Thymus (tissue), 11 donors: ENCODE measurements at regions not wholly inside any gene's neighbourhood (a gene's known extent, or its start where the extent isn't known, plus 50 kb on each side); places are given as distances from the start of the nearest gene placed in this dataset.

Experiments
- DNase-seq, 9 donors: peaks; one replicate each; pipeline ENCODE4 v3.0.0-alpha.2; 2013; ENCODE audit warnings: low spot score in 9 of 9, low read depth in 6 of 9, missing footprints in 1 of 9
- H3K27ac ChIP-seq, 2 donors: one replicate each; pipeline ENCODE4 v1.5.1; 2013; ENCODE audit warnings: control low read depth in 1 of 2, low read depth in 1 of 2, low read length in 1 of 2, mild to moderate bottlenecking in 1 of 2, moderate library complexity in 1 of 2
- H3K27me3 ChIP-seq, 2 donors: one replicate each; pipeline ENCODE4 v1.5.1; 2013; ENCODE audit warnings: low read length in 1 of 2; ENCODE audit not compliant: control insufficient read depth in 2 of 2, insufficient read depth in 1 of 2
- H3K36me3 ChIP-seq, 2 donors: one replicate each; pipeline ENCODE4 v1.5.1; 2013; ENCODE audit warnings: low read length in 1 of 2, mild to moderate bottlenecking in 1 of 2, moderate library complexity in 1 of 2; ENCODE audit not compliant: control insufficient read depth in 2 of 2, insufficient read depth in 2 of 2
- H3K4me1 ChIP-seq, 2 donors: one replicate each; pipeline ENCODE4 v1.5.1; 2013; ENCODE audit warnings: low read length in 2 of 2; ENCODE audit not compliant: control insufficient read depth in 2 of 2, insufficient read depth in 2 of 2
- H3K4me3 ChIP-seq, 2 donors: one replicate each; pipeline ENCODE4 v1.5.1; 2013; ENCODE audit warnings: low read length in 2 of 2, control low read depth in 1 of 2, mild to moderate bottlenecking in 1 of 2
- H3K9me3 ChIP-seq, 2 donors: one replicate each; pipeline ENCODE4 v1.5.1; 2013; ENCODE audit warnings: low read length in 1 of 2, mild to moderate bottlenecking in 1 of 2; ENCODE audit not compliant: control insufficient read depth in 2 of 2, insufficient read depth in 1 of 2
- WGBS: extraction: QIAGEN DNeasy Blood & Tissue Kit; methylation state at CpG from one replicate; pipeline ENCODE4 v1.1.7; 2013; 5-methylcytosine and 5-hydroxymethylcytosine counted together
- donor health status: healthy.

GRCh38 chr10:123554656-123555055 is 111.5 kb upstream of the GPR26 start:
- no peak for DNase-seq
- no peaks in the 10 kb centered on the region for H3K4me1 ChIP-seq
- 89% methylated on average over 8 of the region's 8 CpGs for WGBS
- no peak overlapping the region for H3K4me3 ChIP-seq
- no peak overlapping the region for H3K27ac ChIP-seq
- no peaks in the 10 kb centered on the region for H3K36me3 ChIP-seq
- peaks cover 3 to 12% of the 10 kb centered on the region in 2 donors for H3K27me3 ChIP-seq
- no peaks in the 10 kb centered on the region for H3K9me3 ChIP-seq

DNA sequence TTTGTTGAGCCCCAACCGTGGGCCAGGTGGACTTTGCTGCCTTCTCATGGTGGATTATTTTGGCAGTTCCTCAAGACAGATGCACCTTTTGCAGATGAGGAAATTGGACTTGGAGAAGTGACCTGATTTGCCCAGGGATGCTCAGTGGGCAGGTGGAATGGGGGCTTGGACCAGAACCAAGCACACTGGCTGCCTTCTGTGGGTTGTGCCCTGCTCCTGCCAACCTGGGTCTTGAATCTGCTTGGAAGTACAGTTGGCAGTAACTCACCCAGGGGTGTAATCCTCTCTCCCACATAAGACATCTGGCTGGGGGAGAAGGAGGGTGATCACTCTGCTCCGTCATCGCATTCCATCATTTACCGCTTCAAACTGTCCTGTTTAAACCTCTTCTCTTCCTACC is 110.5 kb upstream of the GPR26 start:
- peaks cover 3 to 11% of the 10 kb centered on the region in 2 donors for H3K27me3 ChIP-seq

GRCh38 chr10:123556049-123556448 is 110.1 kb upstream of the GPR26 start:
- no peaks in the 10 kb centered on the region for H3K9me3 ChIP-seq
- peaks cover 0 to 10% of the 10 kb centered on the region in 2 donors for H3K27me3 ChIP-seq
- no peak for DNase-seq
- 85% methylated on average over 7 of the region's 7 CpGs for WGBS
- H3K27ac ChIP-seq = no peak overlapping the region
- H3K36me3 ChIP-seq = no peaks in the 10 kb centered on the region
- no peak overlapping the region for H3K4me3 ChIP-seq
- H3K4me1 ChIP-seq = no peaks in the 10 kb centered on the region

More for the DNA sequence above, 110.5 kb upstream of the GPR26 start:
- no peak for DNase-seq
- Histone ChIP-seq H3K9me3 (no peaks in the 10 kb centered on the region), H3K27ac (no peak overlapping the region), H3K4me3 (no peak overlapping the region), H3K4me1 (no peaks in the 10 kb centered on the region), H3K36me3 (no peaks in the 10 kb centered on the region)
- 90% methylated on average over 4 of the region's 4 CpGs for WGBS

DNA sequence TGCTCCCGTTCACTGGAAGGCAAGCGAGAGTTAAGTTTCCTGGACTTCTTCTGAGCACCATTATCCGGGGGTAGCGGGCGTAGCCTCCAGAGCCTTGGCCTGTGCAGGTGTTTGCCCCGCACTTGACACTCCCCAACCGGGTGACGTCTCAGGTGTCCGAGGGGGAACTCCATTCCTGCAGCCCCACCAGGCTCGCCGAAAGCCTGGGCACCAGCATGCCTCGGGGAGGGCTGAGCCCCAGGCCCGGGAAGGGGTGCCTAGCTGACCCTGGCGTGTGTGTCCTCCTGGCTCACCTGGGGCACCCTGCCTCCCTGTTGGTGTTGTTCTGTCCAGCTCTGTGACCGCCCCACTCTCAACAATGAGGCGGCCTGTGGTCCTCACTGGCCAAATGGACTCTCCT is 109.4 kb upstream of the GPR26 start:
- 89% methylated on average over 16 of the region's 16 CpGs for WGBS
- H3K27ac ChIP-seq = no peak overlapping the region

DNA sequence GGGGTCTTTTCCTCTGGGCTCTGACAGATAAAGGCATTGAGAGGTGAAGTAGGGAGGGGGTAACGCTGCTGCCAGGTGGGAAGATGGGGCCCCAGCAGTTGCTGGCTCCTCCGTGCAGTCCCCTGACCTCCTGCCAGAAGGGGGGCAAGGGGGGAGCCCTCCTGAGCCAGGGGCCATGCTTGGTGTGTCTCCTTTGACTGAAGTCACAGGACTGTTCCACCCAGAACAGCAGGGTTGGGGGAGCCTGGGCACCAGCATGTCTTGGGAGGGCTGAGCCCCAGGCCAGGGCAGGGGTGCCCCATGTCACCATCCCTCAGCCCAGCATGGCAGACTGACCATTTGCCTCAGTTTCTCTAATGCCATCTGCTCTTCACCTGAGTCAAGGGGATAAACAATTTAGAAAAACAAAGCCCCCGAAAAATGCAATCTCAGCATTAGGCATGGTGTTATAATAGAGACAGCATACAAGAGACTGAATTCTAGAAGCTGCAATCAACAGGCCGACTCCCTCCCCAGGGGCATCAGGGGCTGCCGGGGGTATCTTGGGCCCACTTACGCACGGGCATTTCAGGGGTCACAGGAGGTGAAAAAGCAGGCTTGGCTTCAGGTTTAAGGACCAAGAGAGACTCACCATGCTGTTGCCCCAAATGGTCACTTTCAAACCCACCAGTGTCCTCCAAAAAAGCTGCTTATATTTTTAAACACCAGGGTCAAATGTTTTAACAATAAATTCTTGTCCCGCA is 108.6 kb upstream of the GPR26 start:
- H3K4me3 ChIP-seq = no peak overlapping the region
- H3K27me3 ChIP-seq = peaks cover 0 to 10% of the 10 kb centered on the region in 2 donors
- DNase-seq = no peak
- no peak overlapping the region for H3K27ac ChIP-seq
- H3K36me3 ChIP-seq = no peaks in the 10 kb centered on the region
- H3K4me1 ChIP-seq = no peaks in the 10 kb centered on the region
- WGBS = 76% methylated on average over 8 of the region's 8 CpGs
- H3K9me3 ChIP-seq = no peaks in the 10 kb centered on the region

More for the DNA sequence above, 109.4 kb upstream of the GPR26 start:
- Histone ChIP-seq H3K9me3 (no peaks in the 10 kb centered on the region), H3K4me1 (no peaks in the 10 kb centered on the region), H3K27me3 (peaks cover 0 to 10% of the 10 kb centered on the region in 2 donors), H3K36me3 (no peaks in the 10 kb centered on the region), H3K4me3 (no peak overlapping the region)
- DNase-seq = no peak

GRCh38 chr10:123558651-123559050 is 107.5 kb upstream of the GPR26 start:
- Histone ChIP-seq H3K4me3 (no peak overlapping the region), H3K9me3 (no peaks in the 10 kb centered on the region), H3K36me3 (no peaks in the 10 kb centered on the region), H3K4me1 (no peaks in the 10 kb centered on the region), H3K27me3 (peaks cover 0 to 10% of the 10 kb centered on the region in 2 donors), H3K27ac (no peak overlapping the region)
- DNase-seq = no peak
- 83% methylated on average over 17 of the region's 17 CpGs for WGBS

- WGBS = 55% methylated on average over 28 of the region's 28 CpGs
These were observed 106.9 kb upstream of the GPR26 start for GRCh38 chr10:123559066-123559822.

GRCh38 chr10:123559823-123560092 is 106.4 kb upstream of the GPR26 start:
- no peaks in the 10 kb centered on the region for H3K36me3 ChIP-seq
- no peak overlapping the region for H3K27ac ChIP-seq
- WGBS = 81% methylated on average over 7 of the region's 7 CpGs
- no peaks in the 10 kb centered on the region for H3K4me1 ChIP-seq
- peaks cover 0 to 8% of the 10 kb centered on the region in 2 donors for H3K27me3 ChIP-seq
- H3K9me3 ChIP-seq = no peaks in the 10 kb centered on the region
- DNase-seq = no peak
- no peak overlapping the region for H3K4me3 ChIP-seq

More at GRCh38 chr10:123559066-123559822, 106.9 kb upstream of the GPR26 start:
- no peaks in the 10 kb centered on the region for H3K36me3 ChIP-seq
- no peak overlapping the region for H3K27ac ChIP-seq
- no peak overlapping the region for H3K4me3 ChIP-seq
- peak in 6 of 9 donors; percentile 17 to 58 (median 38) for DNase-seq
- H3K9me3 ChIP-seq = no peaks in the 10 kb centered on the region
- H3K27me3 ChIP-seq = peaks cover 0 to 10% of the 10 kb centered on the region in 2 donors
- H3K4me1 ChIP-seq = no peaks in the 10 kb centered on the region

DNA sequence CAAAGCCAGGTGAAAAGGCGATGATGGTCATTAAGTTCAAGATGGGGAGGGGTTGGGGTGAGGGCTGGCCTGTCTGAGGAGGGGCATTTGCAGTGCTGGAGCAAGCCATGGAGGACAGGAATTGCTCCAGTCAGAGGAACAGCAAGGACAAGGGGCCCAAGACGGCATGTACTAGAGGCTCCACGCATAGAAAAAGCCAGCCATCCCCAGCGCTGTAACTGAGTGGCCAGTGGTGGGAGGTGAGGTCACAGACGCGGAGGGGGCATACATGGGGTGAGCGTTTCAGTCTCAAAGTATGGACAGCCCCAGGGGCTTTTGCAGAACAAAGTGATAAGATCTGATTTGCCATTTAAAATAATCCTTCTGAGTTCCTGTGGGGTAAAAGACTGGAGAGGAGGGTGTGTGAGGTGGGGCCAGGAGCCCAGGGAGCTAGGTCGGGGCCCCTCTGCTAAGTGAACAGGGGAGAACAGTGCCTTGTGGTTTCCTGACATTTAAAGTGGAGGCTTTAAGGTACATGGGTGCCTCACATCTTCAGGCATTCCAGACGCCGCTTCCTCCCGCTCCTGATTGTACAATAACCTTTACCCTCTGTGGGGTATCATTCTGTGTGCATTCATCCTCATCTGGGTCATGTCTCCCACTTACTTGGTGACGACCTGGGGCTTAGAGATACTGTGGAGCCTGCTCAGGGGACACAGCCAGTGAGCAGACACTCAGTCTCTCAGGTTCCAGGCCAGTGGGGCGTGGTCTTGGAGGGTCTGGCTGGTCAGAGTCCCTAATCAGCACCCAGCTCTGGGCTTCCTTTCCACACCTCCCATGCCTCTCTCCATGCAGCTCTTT is 105.6 kb upstream of the GPR26 start:
- Histone ChIP-seq H3K4me1 (no peaks in the 10 kb centered on the region), H3K27ac (no peak overlapping the region), H3K4me3 (no peak overlapping the region), H3K36me3 (no peaks in the 10 kb centered on the region), H3K9me3 (no peaks in the 10 kb centered on the region), H3K27me3 (peaks cover 0 to 8% of the 10 kb centered on the region in 2 donors)
- DNase-seq = no peak
- WGBS = 68% methylated on average over 13 of the region's 13 CpGs
